HT-29 (cell line): ENCODE measurements at regions not wholly inside any gene's neighbourhood (a gene's known extent, or its start where the extent isn't known, plus 50 kb on each side); places are given as distances from the start of the nearest gene placed in this dataset.

Experiments
- DNase-seq: peaks from one replicate; pipeline ENCODE4 v3.0.0-alpha.2; 2015; ENCODE audit warnings: low spot score

DNA sequence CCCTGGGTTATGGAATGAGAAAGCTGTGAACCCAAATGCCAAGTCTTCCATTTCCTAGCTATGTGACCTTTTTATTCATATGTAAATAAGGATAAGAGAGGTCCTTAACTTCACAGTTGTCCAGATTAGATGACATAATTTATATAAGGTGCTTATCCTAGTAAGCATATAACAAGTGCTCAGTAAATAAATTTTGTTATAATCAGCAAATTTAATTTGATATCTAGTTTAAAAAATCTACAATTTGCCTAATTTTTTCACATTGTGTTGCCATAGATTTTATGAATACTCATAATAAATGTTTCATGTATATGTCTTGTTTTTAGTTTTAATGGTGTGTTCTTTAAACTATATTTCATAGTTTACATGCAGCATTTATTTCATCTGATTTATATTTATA is 130.4 kb upstream of the SPRY1 start:
- DNase-seq, result no peak

DNA sequence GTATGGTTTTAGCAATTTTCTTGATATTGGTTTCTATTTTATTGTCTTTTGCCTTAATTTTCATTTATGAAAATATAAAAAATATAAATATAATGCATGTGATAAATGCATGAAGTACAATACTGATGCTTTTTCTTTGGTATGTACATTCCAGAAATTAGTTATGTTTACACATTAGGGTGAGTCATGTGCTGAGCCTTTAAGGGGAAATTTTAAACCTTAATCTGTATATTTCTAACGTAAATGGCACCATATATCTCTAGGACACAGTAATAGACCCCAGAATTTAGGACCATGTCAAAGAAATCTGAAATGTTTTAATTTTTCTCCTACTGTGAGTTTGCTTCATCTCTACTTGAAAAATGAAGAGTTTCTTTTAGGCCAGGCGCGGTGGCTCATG is 117.8 kb upstream of the SPRY1 start:
- no peak for DNase-seq

DNA sequence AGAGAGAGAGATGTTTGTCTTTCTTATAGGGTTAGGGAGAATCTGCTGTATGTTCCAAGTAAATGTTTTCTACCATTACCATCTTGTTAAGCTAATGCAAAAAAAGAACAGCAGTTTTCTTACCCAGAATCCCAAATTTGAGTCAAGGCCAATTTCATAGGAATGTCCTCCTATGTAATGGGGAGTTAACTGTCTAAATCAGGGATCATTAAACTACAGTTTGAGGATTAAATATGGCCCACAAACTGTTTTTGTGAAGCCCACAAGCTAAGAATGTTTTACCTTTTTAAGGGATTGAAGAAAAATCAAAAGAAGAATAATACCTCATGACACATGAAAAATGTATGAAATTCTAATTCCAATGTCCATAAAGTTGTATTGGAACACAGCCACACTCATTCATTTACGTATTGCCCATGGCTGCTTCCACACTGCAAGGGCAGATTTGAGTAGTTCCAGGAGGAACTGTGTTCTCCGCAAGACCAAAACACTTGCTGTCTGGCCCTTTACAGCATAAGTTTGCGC is 113.2 kb upstream of the SPRY1 start:
- no peak for DNase-seq

DNA sequence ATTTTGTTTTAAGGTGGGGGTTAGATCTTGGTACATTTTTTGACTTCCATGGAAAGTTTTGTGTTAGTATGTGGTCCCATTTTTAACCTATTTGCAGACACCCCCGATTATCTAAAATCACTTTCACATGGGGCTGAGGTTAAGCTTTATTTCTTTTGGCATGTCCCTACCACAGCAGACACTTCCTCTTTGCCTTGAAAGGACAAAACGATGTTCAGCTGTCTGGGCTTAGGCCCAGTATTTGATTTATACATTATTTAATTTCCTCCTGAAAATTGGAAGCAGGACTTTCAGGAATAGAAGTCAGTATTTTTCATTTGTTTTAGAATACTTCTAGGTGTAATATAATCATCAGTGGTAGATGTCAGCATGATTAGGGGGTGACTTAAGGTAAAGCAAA is 112.4 kb upstream of the SPRY1 start:
- no peak for DNase-seq

DNA sequence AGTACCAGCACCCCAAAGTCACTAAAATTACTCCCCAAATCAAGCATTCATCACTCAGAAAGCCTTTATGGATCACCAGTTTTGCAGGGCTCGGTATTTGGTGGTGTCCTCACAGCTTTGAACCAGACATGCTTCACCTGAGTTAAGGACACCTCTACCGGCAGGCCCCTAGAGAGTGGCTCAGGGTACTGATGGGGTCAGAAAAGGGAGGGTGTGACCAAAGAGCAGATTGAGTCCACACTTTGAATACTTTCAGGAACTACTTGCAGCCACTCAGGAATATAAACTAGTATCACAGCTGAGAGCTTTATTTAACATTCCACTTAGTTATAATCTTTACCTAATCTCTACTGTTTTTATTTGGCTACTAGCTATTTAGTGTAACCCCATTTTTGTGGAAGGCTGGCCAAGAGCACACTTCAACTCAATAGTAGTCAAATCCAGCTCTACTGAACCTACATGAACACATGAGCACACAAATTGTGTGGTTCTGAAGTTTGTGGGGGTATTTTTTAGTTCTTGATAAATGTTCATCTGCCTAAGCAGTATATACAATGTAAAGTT is 109.6 kb upstream of the SPRY1 start:
- DNase-seq, result no peak

DNA sequence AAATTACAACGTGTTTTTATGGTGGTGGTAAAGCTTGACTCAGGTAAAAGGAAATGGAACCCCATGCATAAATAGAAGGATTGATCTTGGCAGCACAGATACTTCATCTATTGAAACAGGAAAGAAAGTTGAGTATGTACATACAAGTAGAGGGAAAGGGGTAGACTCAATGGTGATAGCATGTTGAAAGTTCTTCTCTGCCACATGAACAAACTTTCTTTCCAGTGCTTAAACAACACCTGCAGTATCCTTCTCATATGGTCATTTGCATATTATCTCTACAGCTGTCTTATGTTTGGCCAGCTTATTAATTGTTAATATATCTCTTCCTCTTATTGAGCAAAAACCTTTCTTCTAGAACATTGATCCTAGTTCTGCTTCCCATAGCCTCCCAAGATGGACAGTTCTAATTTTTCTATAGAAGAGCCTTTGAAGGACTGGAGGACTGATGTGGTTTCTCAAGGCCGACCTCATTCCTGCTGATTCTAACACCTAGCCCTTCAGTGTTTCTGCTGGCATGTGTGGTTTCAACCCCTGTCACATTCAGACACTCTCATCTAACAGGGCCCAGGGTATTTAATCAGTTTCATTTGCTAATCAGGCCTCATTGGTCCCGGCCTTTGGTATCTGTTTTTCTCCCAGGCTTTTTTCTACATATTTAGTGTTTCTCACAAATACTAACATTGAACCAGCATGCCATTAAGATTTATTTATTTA is 108.1 kb upstream of the SPRY1 start:
- DNase-seq, result no peak

DNA sequence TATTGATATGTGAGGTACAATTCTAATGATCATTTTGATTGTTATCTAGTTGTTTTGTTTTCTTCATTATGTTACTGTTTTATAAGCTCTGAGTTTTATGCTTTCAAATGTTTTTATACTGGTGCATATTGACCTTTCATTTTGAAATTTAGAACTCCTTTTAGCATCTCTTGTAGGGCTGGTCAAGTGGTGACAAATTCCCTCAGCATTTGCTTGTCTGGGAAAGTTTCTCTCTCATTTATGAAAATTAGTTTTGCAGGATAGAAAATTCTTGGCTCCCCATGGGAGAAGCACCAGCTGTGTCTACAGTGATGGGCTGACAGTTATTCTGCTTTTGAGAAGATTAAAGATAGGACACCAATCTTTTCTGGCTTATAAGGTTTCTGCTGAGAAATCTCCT is 105.3 kb upstream of the SPRY1 start:
- DNase-seq, result no peak

DNA sequence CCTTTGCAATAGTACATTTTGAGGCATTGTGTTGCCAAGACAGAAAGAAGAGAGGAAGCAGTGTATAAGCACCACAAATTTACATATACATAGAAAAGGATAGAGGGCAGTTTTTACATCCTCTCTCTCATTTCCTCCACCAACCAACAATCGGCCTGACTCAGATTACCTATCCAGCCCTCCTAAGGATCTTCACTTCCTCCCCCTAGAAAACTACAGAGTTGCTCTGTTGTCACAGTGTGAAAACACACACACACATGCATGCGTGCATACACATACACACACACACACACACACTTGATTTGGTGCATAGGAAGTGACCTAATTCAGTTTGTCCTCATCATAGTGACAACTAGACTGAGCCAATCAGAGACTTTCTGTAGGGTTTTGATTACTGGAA is 98.8 kb upstream of the SPRY1 start:
- no peak for DNase-seq

DNA sequence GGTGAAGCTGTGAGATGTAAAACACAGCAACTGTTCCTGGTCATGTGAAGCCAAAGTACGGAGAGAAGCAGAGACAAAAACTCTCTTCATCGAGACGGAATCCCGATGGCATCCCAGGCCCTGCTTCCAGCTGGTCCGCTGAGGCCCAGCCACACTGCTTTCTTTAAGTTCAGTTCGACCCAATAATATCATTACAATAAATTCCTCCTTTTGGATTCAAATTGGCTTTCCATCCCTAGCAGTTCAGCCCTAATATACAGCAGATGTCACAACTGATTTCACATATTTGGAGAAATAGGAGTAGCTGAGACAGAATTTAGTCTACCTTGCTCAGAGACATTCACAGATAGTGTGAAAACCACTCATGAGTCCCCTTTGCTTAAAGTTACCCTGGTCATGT is 98.3 kb upstream of the SPRY1 start:
- DNase-seq, result no peak

DNA sequence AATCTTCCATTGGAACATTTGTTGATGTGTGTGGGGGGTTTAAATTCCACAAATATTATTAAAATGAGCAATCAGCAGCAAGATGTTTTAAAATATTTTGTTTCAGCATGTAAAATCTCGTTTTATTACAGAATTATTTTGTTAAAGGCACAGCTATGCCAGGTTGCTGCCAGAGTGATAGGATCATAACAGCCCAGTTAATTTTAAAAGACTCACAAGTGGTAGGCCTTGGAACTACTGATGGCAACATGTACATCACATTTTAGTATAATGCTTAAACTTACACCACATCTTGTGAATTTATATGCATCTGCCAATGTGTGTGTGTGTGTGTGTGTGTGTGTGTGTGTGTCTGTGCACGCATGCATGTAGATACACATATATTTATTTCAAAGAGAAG is 97.8 kb upstream of the SPRY1 start:
- no peak for DNase-seq

DNA sequence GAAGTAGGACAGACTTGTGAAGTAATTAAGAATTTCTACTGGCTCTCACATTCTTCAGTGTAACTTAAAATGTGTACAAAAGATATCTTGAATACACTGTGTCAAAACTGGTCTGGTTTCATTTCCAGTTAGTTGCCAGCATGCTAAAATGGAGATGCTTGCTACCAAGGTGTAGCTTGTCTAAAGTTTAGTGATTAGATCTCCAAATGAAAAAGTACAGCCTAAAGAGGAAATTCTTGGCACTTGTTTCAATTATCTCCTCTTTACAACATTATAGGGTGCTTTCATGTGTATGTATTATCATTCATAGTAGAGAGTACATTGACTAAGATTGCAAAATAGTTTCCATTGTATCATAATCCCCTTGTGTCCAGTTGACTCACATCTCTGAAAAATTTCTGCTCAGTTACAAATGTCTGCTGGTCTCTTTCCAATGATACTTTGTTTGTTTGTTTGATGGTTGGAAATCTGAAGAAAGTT is 97.3 kb upstream of the SPRY1 start:
- no peak for DNase-seq

DNA sequence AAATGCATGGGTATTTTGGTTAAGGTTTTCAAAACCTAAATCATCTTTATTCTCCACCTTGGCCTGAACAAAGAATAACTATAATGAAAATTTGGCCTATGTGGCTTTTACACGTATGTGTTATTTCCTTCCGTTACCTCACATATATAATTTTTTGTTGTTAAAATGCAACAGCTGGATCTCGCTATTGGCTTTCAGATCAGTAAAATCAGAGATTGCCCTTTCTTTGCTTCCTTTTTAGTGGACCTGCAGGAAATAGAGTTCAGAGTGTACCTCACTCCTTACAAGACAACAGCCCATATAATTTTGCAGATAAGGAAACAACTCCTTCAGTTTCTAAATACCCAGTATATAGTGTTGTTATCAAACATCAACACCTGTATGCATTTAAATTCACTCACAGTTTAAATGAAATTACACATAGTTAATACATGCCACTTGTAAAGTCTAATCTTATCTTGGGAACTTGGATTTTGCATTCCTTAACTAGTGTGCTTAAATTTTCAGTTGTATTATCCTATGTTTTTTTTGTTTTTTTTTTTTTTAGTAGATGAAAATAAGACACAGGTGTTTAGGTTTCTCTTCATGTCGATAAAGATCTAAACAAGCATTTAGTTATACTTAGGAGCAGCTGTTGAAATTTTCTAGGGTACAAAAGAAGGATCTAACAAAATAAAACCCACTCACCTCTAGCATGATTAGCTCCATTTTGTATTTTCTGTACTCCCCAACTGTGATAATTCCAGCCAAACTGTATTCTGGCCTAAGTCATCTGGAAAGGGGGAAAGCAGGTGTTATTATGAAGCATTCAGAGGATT is 96.2 kb upstream of the SPRY1 start:
- no peak for DNase-seq

DNA sequence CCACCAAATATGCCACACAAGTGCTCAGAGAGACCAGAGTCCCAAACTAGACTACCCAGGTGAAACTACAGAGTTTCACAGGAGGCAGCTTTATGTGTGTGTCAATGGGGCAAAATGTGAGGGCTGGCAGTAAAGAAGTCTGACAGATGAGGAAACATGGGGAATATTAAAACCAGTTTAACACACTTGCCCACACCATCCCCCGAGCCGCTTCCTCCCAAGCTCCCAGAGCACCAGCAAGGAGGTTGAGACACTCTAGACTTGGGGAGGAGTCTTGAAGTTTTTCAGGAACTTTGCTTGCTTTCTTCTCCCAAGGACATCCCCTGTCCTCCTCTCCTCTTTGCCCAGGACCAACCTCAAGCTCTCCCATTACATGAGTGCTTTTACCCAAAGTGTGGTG is 94.7 kb upstream of the SPRY1 start:
- no peak for DNase-seq

DNA sequence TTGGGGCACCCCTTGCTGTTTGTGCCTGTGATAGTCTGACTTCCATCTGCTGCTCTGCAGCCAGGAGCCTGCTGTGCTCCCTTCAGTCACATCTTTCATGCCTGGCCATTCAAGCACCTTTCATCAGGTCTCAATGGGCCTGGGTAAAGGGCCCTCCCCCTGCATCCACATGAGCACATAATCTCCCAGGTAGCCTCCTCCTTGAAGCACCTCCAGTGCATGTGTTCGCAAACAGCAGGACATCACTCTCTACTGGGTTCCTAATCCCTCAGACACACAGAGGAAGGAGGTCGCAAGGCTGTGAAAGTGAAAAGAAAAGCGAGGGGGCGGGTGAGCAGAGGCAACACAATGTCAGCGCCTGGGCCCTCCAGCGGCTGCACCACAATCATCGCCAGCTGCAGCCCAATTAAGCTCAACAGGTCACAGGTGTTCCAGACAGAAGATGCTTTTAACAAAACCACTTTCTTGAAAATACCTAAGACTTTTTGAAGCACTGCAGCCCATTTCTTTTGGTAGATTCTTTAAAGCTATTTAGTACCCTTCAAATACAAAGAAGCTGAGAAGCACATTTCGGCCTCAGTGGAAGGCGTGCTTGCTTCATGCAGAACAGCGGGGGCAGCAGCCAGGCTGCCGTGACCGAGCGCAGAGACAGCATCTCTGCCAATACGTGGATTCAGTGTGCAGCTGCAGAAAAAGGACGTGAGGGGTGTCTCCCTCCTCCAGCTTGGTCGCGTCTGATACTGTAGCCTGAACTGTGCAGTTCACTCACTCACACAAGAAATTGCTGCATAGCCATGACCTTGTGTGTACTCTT is 92.2 kb upstream of the SPRY1 start:
- no peak for DNase-seq

DNA sequence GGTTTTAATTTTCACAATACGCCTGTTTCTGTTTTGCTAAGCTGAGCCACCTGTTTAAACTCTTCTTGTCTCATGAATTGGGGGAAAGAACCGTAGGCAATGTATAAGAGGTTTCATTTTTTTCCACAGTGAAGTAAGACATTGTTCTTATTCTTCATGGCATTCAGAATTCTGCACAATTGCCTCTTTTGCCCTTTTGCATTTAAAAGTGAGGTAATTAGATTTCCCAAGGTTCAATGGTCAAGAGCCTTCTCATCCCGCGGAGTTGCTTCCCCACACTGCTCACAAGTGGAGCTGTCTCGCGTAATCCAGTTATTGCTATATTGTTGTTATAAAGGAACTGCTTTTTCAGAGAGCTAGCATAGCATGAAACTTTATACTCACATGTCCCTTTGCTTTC is 90.9 kb upstream of the SPRY1 start:
- DNase-seq, result no peak

DNA sequence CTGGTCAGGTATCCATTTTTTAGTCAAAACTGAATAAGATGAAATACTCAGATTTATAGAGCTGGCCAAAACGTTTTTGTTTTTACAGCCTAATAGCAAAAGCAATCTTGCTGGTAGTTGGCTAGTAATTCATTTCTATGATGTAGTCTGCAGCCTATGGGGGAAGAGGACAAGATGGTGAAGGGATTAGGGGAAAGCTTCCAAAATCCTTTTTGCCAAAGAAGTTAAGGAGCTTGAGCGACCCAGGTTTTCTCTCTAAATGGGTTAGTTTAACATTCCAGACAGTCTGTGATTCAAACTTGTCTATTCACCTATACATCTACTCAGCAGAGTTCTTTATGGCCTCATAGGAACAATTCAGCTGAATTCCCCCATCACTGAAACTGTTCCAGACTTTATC is 89.8 kb upstream of the SPRY1 start:
- DNase-seq, result no peak

DNA sequence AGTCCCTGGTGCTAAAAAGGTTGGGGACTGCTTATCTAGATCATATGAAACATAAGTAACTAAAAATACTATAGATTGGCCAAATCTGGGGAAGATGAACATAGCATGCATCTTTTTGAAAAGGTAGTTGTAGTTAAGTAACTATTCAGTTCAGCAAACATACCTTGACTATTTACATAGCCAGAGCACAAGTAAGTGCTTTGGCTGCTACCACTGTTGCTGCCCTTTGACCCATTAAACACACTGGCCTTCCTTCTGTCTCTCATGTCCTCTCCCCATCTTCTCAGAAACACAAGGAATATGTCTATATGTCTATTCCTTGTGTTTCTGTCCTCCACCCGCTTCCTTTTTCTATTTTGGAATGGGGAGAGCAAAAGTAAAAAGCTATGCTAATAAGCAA is 87.9 kb upstream of the SPRY1 start:
- no peak for DNase-seq

DNA sequence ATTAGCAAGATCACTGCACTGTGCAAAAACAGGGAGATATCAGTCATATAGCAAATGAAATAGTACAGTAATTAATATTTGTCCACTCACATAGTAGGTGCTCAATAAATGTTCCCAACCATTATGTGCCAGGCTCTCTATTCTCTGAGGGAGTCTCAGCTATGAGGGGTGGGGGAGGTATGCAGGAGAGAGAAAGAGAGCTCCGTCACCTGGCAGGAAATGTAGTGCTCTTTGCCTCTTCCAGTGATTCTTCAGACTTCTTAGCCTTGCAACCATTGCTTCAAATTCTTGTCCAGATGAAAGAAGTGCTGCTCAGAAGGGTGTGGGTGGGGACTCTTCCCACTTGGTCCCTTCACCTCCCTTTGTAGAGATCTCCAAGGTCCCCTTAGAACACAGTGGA is 84.5 kb upstream of the SPRY1 start:
- DNase-seq, result no peak

DNA sequence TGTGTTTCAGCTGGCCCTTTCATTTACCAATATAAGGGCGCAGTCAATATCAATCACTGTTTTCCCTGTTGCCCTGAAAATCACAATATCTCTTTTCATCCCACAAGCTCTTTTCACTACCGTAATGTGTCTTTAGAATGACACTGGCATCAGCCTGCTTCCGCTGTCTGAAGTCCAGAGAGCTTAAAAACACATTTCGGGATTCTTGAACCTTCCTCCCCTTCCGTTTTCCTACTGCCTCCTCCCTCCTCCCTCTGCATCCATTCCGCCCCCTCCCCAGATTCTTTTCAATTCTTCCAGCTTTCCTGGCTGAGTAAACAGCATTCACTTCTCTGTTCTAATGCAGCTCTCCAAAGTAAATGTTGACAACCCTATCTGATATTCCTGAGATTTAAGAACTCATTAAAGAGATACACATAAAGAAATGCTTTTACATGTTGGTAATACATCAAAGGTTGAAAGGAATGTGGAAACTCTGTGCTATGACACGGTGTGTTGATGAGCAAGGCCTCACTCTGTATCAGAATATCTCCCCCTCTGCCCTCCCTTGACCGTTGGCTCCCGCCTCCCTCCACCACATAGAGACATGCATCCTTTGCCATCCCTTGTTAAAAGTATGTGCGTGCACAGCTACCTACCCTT is 83.5 kb upstream of the SPRY1 start:
- DNase-seq, result no peak

DNA sequence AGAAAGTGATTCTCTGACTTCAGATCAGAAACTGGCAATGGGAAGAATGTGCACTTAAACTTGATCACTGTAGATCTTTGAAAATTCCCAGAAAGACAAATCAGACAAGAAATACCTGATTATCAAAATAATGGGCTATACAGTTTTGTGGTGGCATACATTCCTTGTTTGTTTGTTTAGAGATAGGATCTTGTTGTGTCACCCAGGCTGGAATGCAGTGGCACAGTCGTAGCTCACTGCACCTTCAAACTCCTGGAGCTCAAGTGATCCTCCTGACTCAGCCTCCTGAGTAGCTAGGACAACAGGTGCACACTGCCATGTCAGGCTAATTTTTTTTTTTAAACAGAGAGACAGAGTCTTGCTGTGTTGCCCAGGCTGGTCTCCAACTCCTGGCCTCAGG is 81.0 kb upstream of the SPRY1 start:
- DNase-seq, result peak; percentile 17

DNA sequence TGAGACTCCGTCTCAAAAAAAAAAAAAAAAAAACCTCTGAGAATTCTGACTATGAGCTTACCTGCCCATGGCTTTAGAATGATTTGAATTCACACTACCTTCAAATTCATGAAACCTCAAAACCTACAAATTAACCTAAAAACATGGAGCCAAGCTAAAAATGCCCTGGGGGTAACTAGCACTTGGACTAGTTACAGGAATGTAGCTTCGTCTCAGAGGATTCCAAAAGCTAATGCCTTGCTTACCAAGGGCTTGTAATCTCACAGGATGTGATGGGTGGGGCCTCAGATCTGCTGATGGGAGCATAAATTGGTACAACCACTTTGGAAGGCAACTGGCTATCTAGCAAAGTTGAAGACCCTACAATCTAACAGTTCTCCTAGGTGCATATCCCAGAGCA is 79.4 kb upstream of the SPRY1 start:
- no peak for DNase-seq
